Activated B cell treated with CpG ODN at 0.5 μM for 24 hours (primary cell): ENCODE measurements at regions not wholly inside any gene's neighbourhood (a gene's known extent, or its start where the extent isn't known, plus 50 kb on each side); places are given as distances from the start of the nearest gene placed in this dataset.

Source experiments
- ATAC-seq: fragments of 200-7000 bp; cut with Tn5 transposase; one replicate; pipeline ENCODE4 v1.10.0; 2021; ENCODE audit warnings: low read depth, mild to moderate bottlenecking, moderate library complexity
- CTCF ChIA-PET: fragments of 350-600 bp; sonication (Branson Sonifier 250); formaldehyde crosslinking; loops from one replicate; lab custom pipeline; 2021; ENCODE audit warnings: antibody characterized with exemption; lab: Charles Lee
- POLR2A ChIA-PET: fragments of 350-600 bp; sonication (Branson Sonifier 250); formaldehyde crosslinking; loops from one replicate; lab custom pipeline; 2021; ENCODE audit warnings: antibody characterized with exemption; lab: Charles Lee
- DNase-seq: peaks from one replicate; pipeline ENCODE4 v3.0.0; 2022
- H3K27ac Mint-ChIP-seq: one replicate; pipeline ENCODE4 v1.8.0; 2020; ENCODE audit warnings: mixed read lengths
- H3K27me3 Mint-ChIP-seq: one replicate; pipeline ENCODE4 v1.8.0; 2021; ENCODE audit warnings: mixed read lengths
- H3K36me3 Mint-ChIP-seq: one replicate; pipeline ENCODE4 v1.8.0; 2021; ENCODE audit warnings: low read depth, mixed read lengths
- H3K4me1 Mint-ChIP-seq: one replicate; pipeline ENCODE4 v1.8.0; 2021; ENCODE audit warnings: mixed read lengths
- H3K4me3 Mint-ChIP-seq: one replicate; pipeline ENCODE4 v1.8.0; 2020; ENCODE audit warnings: mild to moderate bottlenecking, mixed read lengths
- H3K9me3 Mint-ChIP-seq: one replicate; pipeline ENCODE4 v1.8.0; 2020; ENCODE audit warnings: mixed read lengths
- CTCF ChIP-seq: fragments of 200-600 bp; IDR thresholded peaks from one replicate; pipeline ENCODE4 v1.8.0; 2022; ENCODE audit warnings: antibody characterized with exemption, mild to moderate bottlenecking
- intact Hi-C: fragments of 100-400 bp; cut with micrococcal nuclease; formaldehyde crosslinking; loops from one replicate; pipeline ENCODE4 v1.15.1; 2024

DNA sequence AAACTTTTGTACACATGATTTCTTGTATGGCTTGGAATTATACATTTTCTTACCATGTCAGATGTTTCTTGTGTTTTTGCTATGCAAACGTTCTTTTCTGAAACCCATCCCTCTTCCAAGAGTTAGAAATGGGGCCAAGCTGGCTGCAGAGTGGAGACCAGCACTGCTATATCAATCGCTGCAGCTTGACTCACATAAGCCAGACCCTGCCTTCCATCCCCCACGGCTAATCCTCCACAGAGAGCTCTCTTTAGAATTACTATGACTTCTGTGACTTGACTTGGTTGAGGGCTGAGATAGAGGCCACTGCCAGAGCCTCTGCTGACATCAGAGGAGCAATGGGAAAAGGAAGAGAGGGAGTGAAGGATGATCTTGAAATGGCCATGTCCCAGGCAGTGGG, 147.9 kb downstream of the DACT1 start:
- Mint-ChIP-seq H3K4me3 (no peak overlapping the region), H3K36me3 (no peaks in the 10 kb centered on the region), H3K27ac (no peak overlapping the region), H3K27me3 (no peaks in the 10 kb centered on the region), H3K4me1 (no peaks in the 10 kb centered on the region), H3K9me3 (no peaks in the 10 kb centered on the region)
- TF ChIP-seq CTCF, result no peak
- no peak for ATAC-seq
- DNase-seq, result no peak
- intact Hi-C loops, result no loop called here
- ChIA-PET POLR2A (no interaction called here), CTCF (no interaction called here)

GRCh38 chr14:58787592-58787991, 149.8 kb downstream of the DACT1 start:
- POLR2A ChIA-PET, result no interaction called here
- ATAC-seq, result no peak
- Mint-ChIP-seq H3K27ac (no peak overlapping the region), H3K4me1 (no peaks in the 10 kb centered on the region), H3K36me3 (no peaks in the 10 kb centered on the region), H3K9me3 (no peaks in the 10 kb centered on the region), H3K4me3 (no peak overlapping the region), H3K27me3 (no peaks in the 10 kb centered on the region)
- no peak for DNase-seq
- CTCF ChIA-PET, result no interaction called here
- TF ChIP-seq CTCF, result no peak
- intact Hi-C loops, result no loop called here

DNA sequence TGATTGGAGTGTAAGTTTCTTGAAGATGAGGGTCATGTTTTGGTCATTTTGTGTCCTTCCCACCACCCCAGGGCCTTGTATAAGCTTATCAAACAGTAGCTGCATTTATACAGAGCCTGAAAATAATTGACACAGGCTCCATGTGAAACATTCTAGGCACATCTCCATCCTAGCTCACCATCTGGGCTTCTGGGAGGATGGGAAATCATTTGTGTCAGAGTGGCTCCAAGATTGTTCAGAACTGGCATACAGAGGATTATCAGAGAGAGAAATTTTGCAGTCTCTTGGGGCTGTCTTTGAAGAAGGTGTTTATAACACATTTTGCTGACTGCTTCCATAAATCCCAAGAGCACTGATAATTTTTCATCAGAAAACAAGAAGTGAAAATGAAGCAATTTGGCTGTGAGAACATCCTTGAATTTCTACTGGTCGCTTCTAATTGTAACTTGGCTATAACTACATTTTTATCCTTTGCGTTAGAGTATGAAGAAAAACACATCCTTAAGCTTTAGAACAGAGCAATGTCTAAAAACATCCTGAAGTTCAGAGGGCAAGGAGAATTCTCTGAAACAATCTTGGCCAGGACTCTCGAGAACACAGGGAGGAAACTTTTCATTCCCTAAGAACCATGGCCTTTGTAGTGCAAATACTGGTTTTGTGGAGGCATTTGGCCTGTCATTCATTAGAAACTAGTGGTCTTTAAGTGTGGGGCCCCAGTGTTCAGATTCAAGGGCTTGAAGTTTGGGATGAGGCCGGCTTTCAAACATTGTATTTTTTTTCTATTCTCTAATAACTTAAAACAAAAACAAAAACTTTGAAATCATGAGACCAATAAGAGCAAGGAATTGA, 151.1 kb downstream of the DACT1 start:
- DNase-seq (no peak), ATAC-seq (no peak)
- POLR2A ChIA-PET, result no interaction called here
- CTCF ChIA-PET, result no interaction called here
- Mint-ChIP-seq H3K27me3 (no peaks in the 10 kb centered on the region), H3K9me3 (no peaks in the 10 kb centered on the region), H3K36me3 (no peaks in the 10 kb centered on the region), H3K4me3 (no peak overlapping the region), H3K27ac (no peak overlapping the region), H3K4me1 (no peaks in the 10 kb centered on the region)
- intact Hi-C loops, result no loop called here
- TF ChIP-seq CTCF, result no peak

DNA sequence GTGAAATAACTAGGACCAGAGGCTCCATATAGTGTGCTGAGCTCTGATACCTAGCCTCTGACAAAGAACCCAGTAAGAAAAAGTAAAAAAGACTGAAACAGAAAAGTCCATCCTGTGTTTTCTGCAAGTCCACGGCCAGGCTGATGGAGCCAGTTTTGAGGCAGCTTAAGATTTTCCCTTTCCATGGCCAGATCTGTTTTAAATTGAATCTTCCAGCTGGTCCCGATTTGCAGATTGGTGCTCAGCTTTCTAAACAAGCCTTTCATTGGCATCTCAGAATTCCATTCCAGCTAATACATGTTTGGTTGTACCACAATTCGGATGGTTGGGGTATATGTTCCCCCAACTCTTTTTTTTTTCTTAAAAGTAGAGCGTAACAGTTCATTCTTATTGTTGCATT, 152.0 kb downstream of the DACT1 start:
- ATAC-seq (no peak), DNase-seq (no peak)
- H3K4me3 Mint-ChIP-seq, result no peak overlapping the region
- ChIA-PET POLR2A (no interaction called here), CTCF (no interaction called here)
- TF ChIP-seq CTCF, result no peak
- intact Hi-C loops, result no loop called here
- H3K27me3 Mint-ChIP-seq, result peaks cover 3% of the 10 kb centered on the region
- no peaks in the 10 kb centered on the region for H3K4me1 Mint-ChIP-seq
- H3K9me3 Mint-ChIP-seq, result no peaks in the 10 kb centered on the region
- no peaks in the 10 kb centered on the region for H3K36me3 Mint-ChIP-seq
- no peak overlapping the region for H3K27ac Mint-ChIP-seq

GRCh38 chr14:58792416-58792815, 154.7 kb downstream of the DACT1 start:
- POLR2A ChIA-PET, result no interaction called here
- no peak for ATAC-seq
- no peak for DNase-seq
- no peaks in the 10 kb centered on the region for H3K4me1 Mint-ChIP-seq
- no peaks in the 10 kb centered on the region for H3K36me3 Mint-ChIP-seq
- no peak overlapping the region for H3K27ac Mint-ChIP-seq
- CTCF ChIA-PET, result no interaction called here
- H3K27me3 Mint-ChIP-seq, result peaks cover 3% of the 10 kb centered on the region
- intact Hi-C loops, result no loop called here
- no peak for TF ChIP-seq CTCF
- no peaks in the 10 kb centered on the region for H3K9me3 Mint-ChIP-seq
- H3K4me3 Mint-ChIP-seq, result no peak overlapping the region
